Gastrocnemius medialis (tissue), 4 donors: ENCODE measurements at regions not wholly inside any gene's neighbourhood (a gene's known extent, or its start where the extent isn't known, plus 50 kb on each side); places are given as distances from the start of the nearest gene placed in this dataset.

Experiments used
- POLR2A ChIP-seq, 2 donors: fragments of 450-650 bp; IDR thresholded peaks; one replicate each; pipeline ENCODE4 v1.6.1; 2017; ENCODE audit warnings: antibody characterized with exemption in 2 of 2, mild to moderate bottlenecking in 2 of 2, moderate library complexity in 2 of 2
- TF ChIP-seq, protein P1 (sequence below), 5 experiments: fragments of 450-650 bp in 3 of 5; fragments of 200-600 bp in 2 of 5; sonication (generic) in 2 of 5; IDR thresholded peaks in 4 of 5; conservative IDR thresholded peaks in 1 of 5; 1 replicate in 4 of 5; 2 replicates in 1 of 5; pipeline ENCODE4 v1.5.1; 2016 to 2019; ENCODE audit warnings: antibody characterized with exemption in 5 of 5, mild to moderate bottlenecking in 3 of 5, moderate library complexity in 3 of 5

DNA sequence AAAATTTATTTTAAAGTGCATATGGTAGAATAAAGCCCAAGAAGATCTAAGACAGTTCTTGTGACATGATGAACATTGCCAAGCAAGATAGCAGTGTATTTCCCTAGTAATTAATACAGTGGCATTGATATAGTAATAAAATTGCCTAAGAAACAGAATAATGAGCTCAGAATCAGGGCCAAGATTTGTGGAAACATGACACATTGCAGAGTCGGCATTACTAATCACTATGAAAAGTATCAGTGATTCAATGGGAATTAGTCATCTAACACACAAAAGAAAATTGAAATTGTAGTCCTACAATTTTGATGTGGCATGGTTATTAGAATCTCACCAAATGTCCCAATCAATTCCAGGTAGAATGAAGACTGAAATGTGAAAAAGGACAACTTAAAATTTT, 243.0 kb upstream of the CYRIA start:
- TF ChIP-seq POLR2A (IDR thresholded peaks at IDR 0.05): no peak
- TF ChIP-seq, protein P1, sequence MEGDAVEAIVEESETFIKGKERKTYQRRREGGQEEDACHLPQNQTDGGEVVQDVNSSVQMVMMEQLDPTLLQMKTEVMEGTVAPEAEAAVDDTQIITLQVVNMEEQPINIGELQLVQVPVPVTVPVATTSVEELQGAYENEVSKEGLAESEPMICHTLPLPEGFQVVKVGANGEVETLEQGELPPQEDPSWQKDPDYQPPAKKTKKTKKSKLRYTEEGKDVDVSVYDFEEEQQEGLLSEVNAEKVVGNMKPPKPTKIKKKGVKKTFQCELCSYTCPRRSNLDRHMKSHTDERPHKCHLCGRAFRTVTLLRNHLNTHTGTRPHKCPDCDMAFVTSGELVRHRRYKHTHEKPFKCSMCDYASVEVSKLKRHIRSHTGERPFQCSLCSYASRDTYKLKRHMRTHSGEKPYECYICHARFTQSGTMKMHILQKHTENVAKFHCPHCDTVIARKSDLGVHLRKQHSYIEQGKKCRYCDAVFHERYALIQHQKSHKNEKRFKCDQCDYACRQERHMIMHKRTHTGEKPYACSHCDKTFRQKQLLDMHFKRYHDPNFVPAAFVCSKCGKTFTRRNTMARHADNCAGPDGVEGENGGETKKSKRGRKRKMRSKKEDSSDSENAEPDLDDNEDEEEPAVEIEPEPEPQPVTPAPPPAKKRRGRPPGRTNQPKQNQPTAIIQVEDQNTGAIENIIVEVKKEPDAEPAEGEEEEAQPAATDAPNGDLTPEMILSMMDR (IDR thresholded peaks at IDR 0.05 in 4 of 5, conservative IDR thresholded peaks at IDR 0.05 in 1 of 5): no peak
